Thoracic aorta (tissue), 2 donors: ENCODE measurements at regions not wholly inside any gene's neighbourhood (a gene's known extent, or its start where the extent isn't known, plus 50 kb on each side); places are given as distances from the start of the nearest gene placed in this dataset.

Experiments used
- ATAC-seq: fragments of 150-250 bp; one replicate; pipeline ENCODE4 v1.8.0; 2017; ENCODE audit warnings: low read depth; ENCODE audit not compliant: insufficient number of reproducible peaks, low FRiP score
- DNase-seq: peaks from one replicate; pipeline ENCODE4 v3.0.0-alpha.2; 2020; ENCODE audit warnings: low spot score
- H3K27ac ChIP-seq, 2 donors: fragments of 200-600 bp; sonication (generic); 1 replicate in 1 of 2; 2 replicates in 1 of 2; pipeline ENCODE4 v1.5.1; 2016; ENCODE audit warnings: mild to moderate bottlenecking in 2 of 2, moderate library complexity in 2 of 2
- H3K27me3 ChIP-seq: fragments of 200-600 bp; sonication (generic); replicated peaks from 2 replicates; pipeline ENCODE4 v1.6.0; 2016; ENCODE audit warnings: mild to moderate bottlenecking; ENCODE audit not compliant: insufficient read depth
- H3K36me3 ChIP-seq: fragments of 200-600 bp; sonication (generic); one replicate; pipeline ENCODE4 v1.5.1; 2016
- H3K4me1 ChIP-seq, 2 donors: fragments of 200-600 bp; sonication (generic); 1 replicate in 1 of 2; 2 replicates in 1 of 2; pipeline versions ENCODE4 v1.5.1 to v1.6.0; 2016; ENCODE audit warnings: low read depth in 2 of 2, mild to moderate bottlenecking in 1 of 2; ENCODE audit not compliant: control insufficient read depth in 1 of 2
- H3K4me3 ChIP-seq: fragments of 200-600 bp; sonication (generic); 2 replicates; pipeline ENCODE4 v1.5.1; 2016; ENCODE audit warnings: mild to moderate bottlenecking
- H3K9me3 ChIP-seq: fragments of 200-600 bp; sonication (generic); 2 replicates; pipeline ENCODE4 v1.5.1; 2016
- TF ChIP-seq, protein P1 (sequence below): fragments of 200-600 bp; sonication (generic); IDR thresholded peaks from one replicate; pipeline ENCODE4 v1.5.1; 2019; ENCODE audit warnings: antibody characterized with exemption

DNA sequence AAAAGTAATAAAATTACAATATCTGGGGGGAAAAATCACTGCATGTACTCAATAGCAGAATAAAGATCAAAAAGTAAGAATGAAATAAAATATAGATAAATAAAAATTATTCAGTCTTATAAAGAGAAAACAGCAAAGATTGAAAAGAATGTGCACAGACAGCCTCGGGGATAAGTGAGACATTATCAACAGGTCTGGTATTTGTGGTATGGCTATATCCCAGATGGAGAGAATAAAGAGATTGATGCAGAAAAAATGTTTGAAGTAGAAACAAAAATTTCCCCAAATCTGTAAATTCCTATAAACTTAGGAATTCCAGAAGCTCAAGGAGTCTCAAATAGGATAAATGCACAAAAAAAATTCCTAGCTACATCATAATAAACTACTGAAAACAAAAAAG lies 74.5 kb upstream of the LUZP2 start:
- TF ChIP-seq, protein P1, sequence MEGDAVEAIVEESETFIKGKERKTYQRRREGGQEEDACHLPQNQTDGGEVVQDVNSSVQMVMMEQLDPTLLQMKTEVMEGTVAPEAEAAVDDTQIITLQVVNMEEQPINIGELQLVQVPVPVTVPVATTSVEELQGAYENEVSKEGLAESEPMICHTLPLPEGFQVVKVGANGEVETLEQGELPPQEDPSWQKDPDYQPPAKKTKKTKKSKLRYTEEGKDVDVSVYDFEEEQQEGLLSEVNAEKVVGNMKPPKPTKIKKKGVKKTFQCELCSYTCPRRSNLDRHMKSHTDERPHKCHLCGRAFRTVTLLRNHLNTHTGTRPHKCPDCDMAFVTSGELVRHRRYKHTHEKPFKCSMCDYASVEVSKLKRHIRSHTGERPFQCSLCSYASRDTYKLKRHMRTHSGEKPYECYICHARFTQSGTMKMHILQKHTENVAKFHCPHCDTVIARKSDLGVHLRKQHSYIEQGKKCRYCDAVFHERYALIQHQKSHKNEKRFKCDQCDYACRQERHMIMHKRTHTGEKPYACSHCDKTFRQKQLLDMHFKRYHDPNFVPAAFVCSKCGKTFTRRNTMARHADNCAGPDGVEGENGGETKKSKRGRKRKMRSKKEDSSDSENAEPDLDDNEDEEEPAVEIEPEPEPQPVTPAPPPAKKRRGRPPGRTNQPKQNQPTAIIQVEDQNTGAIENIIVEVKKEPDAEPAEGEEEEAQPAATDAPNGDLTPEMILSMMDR = no peak
- DNase-seq = no peak
- Histone ChIP-seq H3K36me3 (no peaks in the 10 kb centered on the region), H3K9me3 (no peaks in the 10 kb centered on the region), H3K27ac (no peak overlapping the region), H3K27me3 (no peaks in the 10 kb centered on the region), H3K4me3 (no peak overlapping the region), H3K4me1 (no peaks in the 10 kb centered on the region)
- ATAC-seq = no peak

DNA sequence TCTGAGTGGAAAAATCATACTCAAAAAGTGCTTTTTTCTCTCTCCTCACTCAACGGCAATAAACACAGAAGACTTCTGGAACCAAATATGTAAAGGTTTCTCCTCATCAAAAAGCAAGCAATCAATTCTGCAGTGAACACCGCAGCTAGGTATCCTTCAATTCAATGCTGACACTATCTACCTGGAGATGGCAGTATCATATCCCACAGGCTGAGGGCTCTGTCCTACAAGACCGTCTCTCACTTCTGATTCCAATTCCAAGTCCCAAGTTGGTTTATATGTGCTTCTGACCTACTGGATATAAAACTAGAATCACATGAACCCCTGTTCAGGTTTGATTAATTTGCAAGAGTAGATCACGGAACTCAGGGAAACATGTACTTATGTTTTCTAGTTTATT lies 59.7 kb upstream of the LUZP2 start:
- Histone ChIP-seq H3K27ac (no peak overlapping the region), H3K4me1 (no peaks in the 10 kb centered on the region), H3K9me3 (no peaks in the 10 kb centered on the region), H3K36me3 (no peaks in the 10 kb centered on the region), H3K27me3 (no peaks in the 10 kb centered on the region), H3K4me3 (no peak overlapping the region)
- no peak for DNase-seq
- TF ChIP-seq, protein P1 = no peak
- ATAC-seq = no peak
